ENCODE measurements at regions not wholly inside any gene's neighbourhood (a gene's known extent, or its start where the extent isn't known, plus 50 kb on each side); places are given as distances from the start of the nearest gene placed in this dataset.

- DNase-seq = no peak
Measured at GRCh38 chr6:147722158-147722557, 213.7 kb downstream of the SAMD5 start.

- no peak for DNase-seq
Measured at GRCh38 chr6:147724454-147724853, 216.0 kb downstream of the SAMD5 start.

DNA sequence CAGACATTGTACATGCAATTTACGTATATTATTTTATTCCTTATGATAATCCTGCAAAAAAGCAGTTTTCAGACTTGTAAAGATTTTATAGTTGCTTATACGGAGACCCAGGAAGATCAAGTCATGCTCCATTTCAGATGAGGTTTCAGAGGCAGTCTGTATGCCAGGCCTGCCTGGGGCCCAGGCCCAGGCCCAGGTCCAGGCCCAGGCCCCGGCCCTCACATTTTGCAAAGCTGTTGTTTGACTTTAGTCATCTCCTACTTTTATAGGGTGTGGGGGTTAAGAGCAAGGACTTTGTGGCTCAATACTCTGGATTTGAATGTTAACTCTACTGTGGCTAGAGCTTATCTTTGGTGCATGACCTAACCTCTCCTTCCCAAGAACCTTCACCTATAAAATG lies 217.9 kb downstream of the SAMD5 start:
- no peak for DNase-seq

DNA sequence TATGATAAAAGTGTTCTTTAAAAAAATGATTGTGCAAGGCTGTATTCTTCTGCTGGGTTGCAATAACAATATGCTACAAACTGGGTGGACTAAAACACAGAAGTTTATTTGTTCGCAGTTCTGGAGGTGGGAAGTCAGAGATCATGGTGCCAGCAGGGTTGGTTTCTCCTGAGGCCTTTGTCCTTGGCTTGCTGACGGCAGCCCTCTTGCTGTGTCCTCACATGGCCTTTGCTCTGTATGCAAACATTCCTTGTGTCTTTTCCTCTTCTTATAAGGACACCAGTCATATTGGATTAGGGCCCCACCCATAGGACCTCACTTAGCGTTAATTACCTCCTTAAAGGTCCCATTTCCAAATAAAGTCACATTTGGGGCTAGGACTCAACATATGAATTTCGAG lies 220.4 kb downstream of the SAMD5 start:
- DNase-seq = no peak

- no peak for DNase-seq
Measured at GRCh38 chr6:147733686-147734085, 225.2 kb downstream of the SAMD5 start.

GRCh38 chr6:147734151-147734550 lies 225.7 kb downstream of the SAMD5 start:
- DNase-seq = no peak

- no peak for DNase-seq
Measured at GRCh38 chr6:147735924-147736323, 227.4 kb downstream of the SAMD5 start.

- no peak for DNase-seq
Measured at GRCh38 chr6:147737115-147737514, 228.6 kb downstream of the SAMD5 start.

DNA sequence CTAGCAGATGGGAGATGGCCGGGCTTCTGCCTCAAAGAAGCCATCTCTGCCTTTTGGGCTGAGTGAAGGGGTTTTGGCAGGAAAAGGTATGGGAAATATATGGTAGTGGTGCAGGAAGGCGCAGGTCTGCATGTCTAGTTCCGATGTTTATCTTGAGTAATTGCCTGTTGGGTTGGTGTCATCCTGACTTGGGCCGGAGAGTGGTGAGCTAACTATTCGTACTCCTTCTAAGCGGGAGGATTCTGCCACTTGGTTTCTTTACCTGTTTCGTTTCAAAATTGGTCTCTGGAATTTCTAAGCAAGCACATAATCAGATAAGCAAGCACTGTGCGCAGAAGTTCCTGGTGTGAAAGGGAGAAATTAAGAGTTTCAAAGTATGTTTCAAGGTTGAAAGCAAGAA lies 229.6 kb downstream of the SAMD5 start:
- no peak for DNase-seq

- DNase-seq = peak; percentile 17
Measured at GRCh38 chr6:147738516-147739162, 230.1 kb downstream of the SAMD5 start.

GRCh38 chr6:147740326-147740725 lies 231.8 kb downstream of the SAMD5 start:
- no peak for DNase-seq

GRCh38 chr6:147740916-147741315 lies 232.4 kb downstream of the SAMD5 start:
- no peak for DNase-seq

- no peak for DNase-seq
Measured at GRCh38 chr6:147741389-147741788, 232.9 kb downstream of the SAMD5 start.

- DNase-seq = no peak
Measured at GRCh38 chr6:147742440-147742839, 233.9 kb downstream of the SAMD5 start.

DNA sequence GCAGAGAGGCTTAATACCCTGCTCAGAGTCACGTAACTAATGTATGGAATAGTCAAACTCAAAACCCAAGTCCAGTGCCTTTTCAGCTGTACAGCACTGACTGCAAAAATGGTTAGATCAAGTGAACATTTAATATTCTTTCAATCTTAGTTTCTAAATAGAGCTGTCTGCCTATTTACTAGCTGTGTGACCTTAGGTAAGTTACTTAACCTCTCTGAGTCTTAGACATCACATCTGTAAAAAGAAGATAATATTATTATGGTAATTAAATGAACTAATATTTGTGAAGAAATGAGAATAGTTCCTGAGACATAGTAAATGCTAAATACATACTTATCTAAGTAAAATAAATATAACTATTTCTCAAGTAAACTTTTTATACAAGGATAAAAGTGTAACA lies 235.5 kb downstream of the SAMD5 start:
- no peak for DNase-seq

DNA sequence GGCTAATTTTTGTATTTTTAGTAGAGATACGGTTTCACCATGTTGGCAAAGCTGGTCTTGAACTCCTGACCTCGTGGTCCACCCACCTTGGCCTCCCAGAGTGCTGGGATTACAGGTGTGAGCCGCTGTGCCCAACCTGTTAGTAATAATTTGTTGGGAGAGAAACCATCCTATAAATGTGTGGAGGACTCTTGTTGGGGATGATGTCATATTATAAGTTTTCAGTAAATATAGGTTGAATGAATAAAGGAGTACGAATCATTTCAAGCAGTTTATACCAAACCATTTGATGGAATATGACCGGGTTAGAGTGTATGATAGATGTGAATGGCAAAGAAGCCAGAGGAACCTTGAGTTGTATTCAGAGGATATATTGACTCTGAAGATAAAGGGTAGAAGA lies 240.8 kb downstream of the SAMD5 start:
- DNase-seq = no peak

- no peak for DNase-seq
Measured at GRCh38 chr6:147750413-147750812, 241.9 kb downstream of the SAMD5 start.

GRCh38 chr6:147751232-147751631 lies 242.7 kb downstream of the SAMD5 start:
- DNase-seq = no peak

DNA sequence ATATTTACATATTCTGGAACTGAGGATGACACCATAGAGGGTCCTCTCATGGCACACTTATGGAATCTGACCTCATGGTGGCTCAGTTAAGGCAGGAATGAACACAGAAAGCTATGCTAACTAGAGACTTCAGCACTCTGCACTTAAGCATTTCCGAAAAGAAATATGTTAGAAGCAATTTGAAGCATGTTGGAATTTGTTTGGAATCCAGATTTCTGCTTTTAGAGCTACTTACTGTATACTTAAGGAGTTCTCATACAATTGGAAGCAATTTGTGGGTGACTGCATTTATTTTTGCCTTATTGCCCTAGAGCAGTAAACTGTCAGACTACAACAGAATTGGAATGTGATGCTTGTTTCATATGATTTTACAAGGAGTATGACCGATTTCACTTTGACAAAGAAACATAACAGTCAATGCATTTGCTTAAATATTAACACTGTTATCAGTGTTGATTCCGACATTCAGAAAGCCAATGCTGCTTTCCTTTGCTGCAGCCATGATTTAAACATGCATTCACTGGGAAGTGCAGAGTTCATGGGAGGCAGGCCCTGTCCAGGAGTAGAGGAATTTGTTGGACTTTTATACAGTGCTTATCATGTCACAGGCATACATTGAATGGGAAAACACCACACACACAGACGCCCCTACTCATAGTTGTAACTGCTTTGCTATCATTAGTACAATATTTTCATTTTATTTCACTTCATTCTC lies 244.4 kb downstream of the SAMD5 start:
- no peak for DNase-seq

DNA sequence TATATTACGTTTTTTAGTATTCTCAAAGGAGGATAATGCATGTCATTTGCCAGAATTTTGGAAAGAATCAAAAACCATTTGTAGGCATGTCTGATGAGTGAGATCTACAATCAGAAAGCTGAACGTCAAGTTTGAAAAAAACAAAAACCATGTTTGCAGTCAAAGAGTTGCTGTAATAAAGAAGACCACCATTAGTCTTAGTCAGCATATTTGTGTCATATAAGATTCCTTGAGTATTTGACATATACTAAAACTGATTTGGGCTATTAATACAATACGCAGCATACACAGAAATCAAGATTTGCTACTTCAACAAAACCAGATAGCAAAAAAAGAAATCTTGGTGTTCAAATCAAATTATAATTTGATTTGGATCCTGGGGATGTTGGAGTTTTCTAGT lies 247.5 kb downstream of the SAMD5 start:
- DNase-seq = no peak

DNA sequence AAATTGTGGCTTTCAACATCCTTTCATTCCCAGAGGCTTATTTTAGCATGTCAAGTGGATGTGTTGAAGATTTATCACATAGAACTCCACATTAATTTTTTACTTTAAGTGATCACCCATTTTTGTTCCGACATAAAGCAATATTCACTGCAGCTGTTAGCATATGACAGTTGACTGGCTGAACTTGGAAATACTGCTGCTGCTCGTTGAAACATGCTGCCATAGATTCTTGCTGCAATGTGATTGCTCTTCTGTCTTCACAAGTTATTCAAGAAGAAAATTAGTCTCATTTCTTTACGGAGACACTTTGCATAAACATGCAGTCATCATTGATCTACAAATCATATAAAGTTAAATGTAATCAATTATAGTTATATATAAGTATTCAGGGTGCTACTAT lies 248.4 kb downstream of the SAMD5 start:
- no peak for DNase-seq

DNA sequence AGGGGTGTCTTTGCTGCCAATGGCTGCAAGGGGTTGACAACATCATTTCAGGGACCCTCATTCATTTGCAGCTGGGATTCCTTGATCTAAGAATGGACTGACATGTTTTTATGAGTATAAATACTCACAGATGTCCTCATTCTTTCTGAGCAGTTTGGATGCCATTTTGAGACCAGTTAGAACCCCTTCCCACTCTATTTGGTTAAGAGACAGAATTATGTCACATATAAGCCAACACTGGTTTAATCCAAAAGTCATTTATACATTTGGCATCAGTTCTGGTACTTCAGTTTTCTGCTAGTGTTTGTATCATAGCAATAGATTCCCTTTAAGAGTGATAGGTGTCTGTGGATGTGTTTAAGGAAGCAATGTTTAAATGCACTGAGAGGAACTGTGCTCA lies 248.8 kb downstream of the SAMD5 start:
- DNase-seq = no peak

DNA sequence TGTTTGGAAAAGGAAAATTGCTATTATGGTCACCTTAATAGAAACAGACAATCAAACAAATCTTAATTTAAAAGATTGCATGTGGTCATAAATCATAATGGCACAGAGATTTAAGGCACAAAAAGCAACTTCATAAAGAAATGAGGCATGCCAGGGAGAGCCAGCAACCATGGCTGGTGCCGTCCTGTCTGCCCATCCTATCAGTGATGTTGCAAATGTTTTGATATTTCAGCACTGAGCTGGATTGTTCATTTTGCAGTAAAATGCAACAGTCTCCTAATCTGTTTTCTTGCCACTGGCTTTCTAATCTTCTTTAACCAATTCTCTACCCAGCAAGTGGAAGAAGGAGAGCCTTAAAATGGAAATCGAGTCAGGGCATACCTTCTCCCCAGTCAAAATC lies 249.8 kb downstream of the SAMD5 start:
- DNase-seq = no peak

- peak; percentile 66 for DNase-seq
Measured at GRCh38 chr6:147759093-147759492, 250.6 kb downstream of the SAMD5 start.

GRCh38 chr6:147759536-147759935 lies 251.0 kb downstream of the SAMD5 start:
- DNase-seq = no peak

Measured in NCI-H446 treated with DMSO at 0.1 percent for 48 hours (cell line).